WTC11 (cell line): ENCODE measurements at regions not wholly inside any gene's neighbourhood (a gene's known extent, or its start where the extent isn't known, plus 50 kb on each side); places are given as distances from the start of the nearest gene placed in this dataset.
"Not testable (repeated sequence)": the region's sequence is repeated elsewhere in the genome, so short reads cannot be mapped to it uniquely, and the experiment has no call there.

Experiments used
- ATAC-seq: fragments of 200-7000 bp; cut with Tn5 transposase; 2 replicates; pipeline ENCODE4 v1.10.0; 2021; ENCODE audit warnings: mild to moderate bottlenecking, moderate library complexity
- CTCF ChIA-PET: fragments of 300-600 bp; sonication (Branson Sonifier 250); formaldehyde crosslinking; loops from one replicate; lab custom pipeline; 2021; ENCODE audit warnings: antibody characterized with exemption; lab: Charles Lee
- POLR2A ChIA-PET: fragments of 350-600 bp; sonication (Branson Sonifier 250); formaldehyde crosslinking; loops from one replicate; lab custom pipeline; 2021; ENCODE audit warnings: antibody characterized with exemption; lab: Charles Lee
- DNase-seq: peaks from one replicate; pipeline ENCODE4 v3.0.0; 2021; ENCODE audit warnings: low spot score
- H3K27ac Mint-ChIP-seq: 2 replicates; pipeline ENCODE4 v1.8.0; 2021; ENCODE audit warnings: mixed read lengths
- H3K27me3 Mint-ChIP-seq: 2 replicates; pipeline ENCODE4 v1.8.0; 2021; ENCODE audit warnings: low read depth, mild to moderate bottlenecking, moderate library complexity, mixed read lengths
- H3K36me3 Mint-ChIP-seq: 2 replicates; pipeline ENCODE4 v1.8.0; 2021; ENCODE audit warnings: mixed read lengths
- H3K4me1 Mint-ChIP-seq: 2 replicates; pipeline ENCODE4 v1.8.0; 2022; ENCODE audit warnings: mixed read lengths
- H3K4me3 Mint-ChIP-seq: 2 replicates; pipeline ENCODE4 v1.8.0; 2021; ENCODE audit warnings: mild to moderate bottlenecking, moderate library complexity, mixed read lengths
- H3K9me3 Mint-ChIP-seq: 2 replicates; pipeline ENCODE4 v1.8.0; 2021; ENCODE audit warnings: mixed read lengths
- E2F1 ChIP-seq: sonication (generic); formaldehyde crosslinking; IDR thresholded peaks from 2 replicates; pipeline ENCODE4 v1.8.0; 2022; ENCODE audit warnings: mild to moderate bottlenecking, missing genetic modification reagents
- E2F4 ChIP-seq: sonication (generic); formaldehyde crosslinking; IDR thresholded peaks from 2 replicates; pipeline ENCODE4 v1.8.1; 2022; ENCODE audit warnings: low read depth, mild to moderate bottlenecking, moderate library complexity, missing genetic modification reagents, borderline replicate concordance
- ESRRA ChIP-seq: sonication (generic); formaldehyde crosslinking; IDR thresholded peaks from 2 replicates; pipeline ENCODE4 v1.8.1; 2022; ENCODE audit warnings: mild to moderate bottlenecking, missing genetic modification reagents, borderline replicate concordance
- FOXK1 ChIP-seq: sonication (generic); formaldehyde crosslinking; IDR thresholded peaks from 2 replicates; pipeline ENCODE4 v1.8.0; 2022; ENCODE audit warnings: mild to moderate bottlenecking, moderate library complexity, missing genetic modification reagents
- IRF1 ChIP-seq: sonication (generic); formaldehyde crosslinking; IDR thresholded peaks from 2 replicates; pipeline ENCODE4 v1.8.0; 2023; ENCODE audit warnings: missing genetic modification reagents
- IRF2 ChIP-seq: sonication (generic); formaldehyde crosslinking; IDR thresholded peaks from 2 replicates; pipeline ENCODE4 v1.8.0; 2022; ENCODE audit warnings: low read depth, missing genetic modification reagents, borderline replicate concordance
- MLX ChIP-seq: sonication (generic); formaldehyde crosslinking; IDR thresholded peaks from 2 replicates; pipeline ENCODE4 v1.8.1; 2023; ENCODE audit warnings: mild to moderate bottlenecking, missing genetic modification reagents, moderate library complexity
- MYBL2 ChIP-seq: sonication (generic); formaldehyde crosslinking; IDR thresholded peaks from 2 replicates; pipeline ENCODE4 v1.8.1; 2023; ENCODE audit warnings: mild to moderate bottlenecking, moderate library complexity, missing genetic modification reagents
- PRDM15 ChIP-seq: sonication (generic); formaldehyde crosslinking; IDR thresholded peaks from 2 replicates; pipeline ENCODE4 v1.8.0; 2022; ENCODE audit warnings: missing genetic modification reagents
- SP1 ChIP-seq: sonication (generic); formaldehyde crosslinking; conservative IDR thresholded peaks from 2 replicates; pipeline ENCODE4 v1.8.1; 2022; ENCODE audit warnings: missing genetic modification reagents
- ZNF423 ChIP-seq: fragments of 250-450 bp; sonication (Bioruptor Pico); IDR thresholded peaks from 2 replicates; pipeline ENCODE4 v2.1.2; 2022; ENCODE audit warnings: mild to moderate bottlenecking, moderate library complexity

- no peak overlapping the region for H3K4me3 Mint-ChIP-seq
- H3K4me1 Mint-ChIP-seq = no peaks in the 10 kb centered on the region
- no peak for ATAC-seq
These were observed 265.6 kb upstream of the GOT2 start for GRCh38 chr16:58999762-59000161.

GRCh38 chr16:58992755-58993154, 258.6 kb upstream of the GOT2 start:
- ATAC-seq, H3K4me1 Mint-ChIP-seq, H3K4me3 Mint-ChIP-seq, CTCF ChIA-PET, H3K27ac Mint-ChIP-seq, POLR2A ChIA-PET, H3K27me3 Mint-ChIP-seq: not testable (repeated sequence)
- DNase-seq = peak; percentile 36
- H3K36me3 Mint-ChIP-seq = peaks cover 21% of the 10 kb centered on the region
- TF ChIP-seq FOXK1 (CRISPR knock-in tag) = 0 out of 2 replicates have a peak, but pooled peaks have one; percentile 33
- H3K9me3 Mint-ChIP-seq = peaks cover 53% of the 10 kb centered on the region

More at GRCh38 chr16:58999762-59000161, 265.6 kb upstream of the GOT2 start:
- Mint-ChIP-seq H3K36me3 (peaks cover 8% of the 10 kb centered on the region; the same call in 1 of the 2 replicates), H3K27ac (no peak overlapping the region), H3K9me3 (peaks cover 23% of the 10 kb centered on the region), H3K27me3 (no peaks in the 10 kb centered on the region)
- CTCF ChIA-PET = no interaction called here
- DNase-seq = no peak
- no peak for TF ChIP-seq FOXK1 (CRISPR knock-in tag)
- POLR2A ChIA-PET = no interaction called here

GRCh38 chr16:58983181-58983965, 249.3 kb upstream of the GOT2 start:
- POLR2A ChIA-PET, H3K4me1 Mint-ChIP-seq, H3K27ac Mint-ChIP-seq, DNase-seq, ATAC-seq, CTCF ChIA-PET: not testable (repeated sequence)
- peaks cover 26% of the 10 kb centered on the region for H3K36me3 Mint-ChIP-seq
- peaks cover 33% of the 10 kb centered on the region for H3K9me3 Mint-ChIP-seq
- H3K27me3 Mint-ChIP-seq = peaks cover 33% of the 10 kb centered on the region
- H3K4me3 Mint-ChIP-seq = peak overlapping the region; percentile 65

GRCh38 chr16:58970775-58971174, 236.7 kb upstream of the GOT2 start:
- POLR2A ChIA-PET = no interaction called here
- DNase-seq = no peak
- Mint-ChIP-seq H3K36me3 (no peaks in the 10 kb centered on the region), H3K4me3 (no peak overlapping the region), H3K9me3 (peaks cover 4% of the 10 kb centered on the region; the same call in 1 of the 2 replicates)
- CTCF ChIA-PET = no interaction called here
- no peak for TF ChIP-seq IRF2 (CRISPR knock-in tag)
- no peak for TF ChIP-seq ESRRA (CRISPR knock-in tag)
- TF ChIP-seq, all 79 proteins: peak for 0
- Mint-ChIP-seq H3K27me3 (no peaks in the 10 kb centered on the region), H3K4me1 (0 out of 2 replicates have a peak, but pooled peaks cover 4% of the 10 kb centered on the region), H3K27ac (no peak overlapping the region)
- ATAC-seq = no peak

- TF ChIP-seq E2F4 = no peak
- TF ChIP-seq E2F1 (CRISPR knock-in tag) = no peak
- no peak for TF ChIP-seq ZNF423 (CRISPR knock-in tag)
- no peak for TF ChIP-seq PRDM15 (CRISPR knock-in tag)
- no peak for TF ChIP-seq MLX (CRISPR knock-in tag)
- TF ChIP-seq IRF1 (CRISPR knock-in tag) = no peak
- no peak for TF ChIP-seq MYBL2 (CRISPR knock-in tag)
- no peak for TF ChIP-seq SP1 (CRISPR knock-in tag)
- ATAC-seq = no peak
- ChIA-PET POLR2A (no interaction called here), CTCF (no interaction called here)
- no peaks in the 10 kb centered on the region for H3K27me3 Mint-ChIP-seq
- DNase-seq = no peak
- H3K9me3 Mint-ChIP-seq = peaks cover 11% of the 10 kb centered on the region
- no peak overlapping the region for H3K4me3 Mint-ChIP-seq
- H3K36me3 Mint-ChIP-seq = peaks cover 3% of the 10 kb centered on the region; the same call in 1 of the 2 replicates
- peaks cover 21% of the 10 kb centered on the region for H3K4me1 Mint-ChIP-seq
- H3K27ac Mint-ChIP-seq = no peak overlapping the region
These were observed 229.4 kb upstream of the GOT2 start for GRCh38 chr16:58963479-58963878.
